Gastrocnemius medialis (tissue), 4 donors: ENCODE measurements at regions not wholly inside any gene's neighbourhood (a gene's known extent, or its start where the extent isn't known, plus 50 kb on each side); places are given as distances from the start of the nearest gene placed in this dataset.

Experiments used
- ATAC-seq, 2 donors: fragments of 150-250 bp; one replicate each; pipeline ENCODE4 v1.9.1; 2016
- DNase-seq, 2 donors: peaks; one replicate each; pipeline ENCODE4 v3.0.0-alpha.2; 2019
- H3K27ac ChIP-seq, 4 donors: fragments of 200-600 bp; sonication (generic); 1 replicate in 1 of 4; 2 replicates in 3 of 4; pipeline ENCODE4 v1.5.1; 2016 to 2018; ENCODE audit warnings: mild to moderate bottlenecking in 2 of 4, moderate library complexity in 1 of 4
- H3K27me3 ChIP-seq, 3 donors: fragments of 200-600 bp; sonication (generic) in 2 of 3; 1 replicate in 1 of 3; 2 replicates in 2 of 3; pipeline versions ENCODE4 v1.5.1 to v1.6.0; 2016 to 2019; ENCODE audit warnings: mild to moderate bottlenecking in 1 of 3, moderate library complexity in 1 of 3
- H3K36me3 ChIP-seq, 2 donors: fragments of 200-600 bp; sonication (generic) in 1 of 2; one replicate each; pipeline ENCODE4 v1.5.1; 2017 to 2018
- H3K4me1 ChIP-seq, 2 donors: fragments of 200-600 bp; sonication (generic) in 1 of 2; one replicate each; pipeline ENCODE4 v1.5.1; 2016 to 2017; ENCODE audit warnings: mild to moderate bottlenecking in 2 of 2
- H3K4me3 ChIP-seq, 4 donors: fragments of 200-600 bp; sonication (generic) in 3 of 4; 1 replicate in 1 of 4; 2 replicates in 3 of 4; pipeline ENCODE4 v1.5.1; 2016 to 2019; ENCODE audit warnings: mild to moderate bottlenecking in 2 of 4
- H3K9me3 ChIP-seq, 3 donors: fragments of 200-600 bp; sonication (generic) in 2 of 3; 1 replicate in 1 of 3; 2 replicates in 2 of 3; pipeline ENCODE4 v1.5.1; 2016 to 2019
- CTCF ChIP-seq, 5 experiments: fragments of 450-650 bp in 3 of 5; fragments of 200-600 bp in 2 of 5; sonication (generic) in 2 of 5; IDR thresholded peaks in 4 of 5; conservative IDR thresholded peaks in 1 of 5; 1 replicate in 4 of 5; 2 replicates in 1 of 5; pipeline ENCODE4 v1.5.1; 2016 to 2019; ENCODE audit warnings: antibody characterized with exemption in 5 of 5, mild to moderate bottlenecking in 3 of 5, moderate library complexity in 3 of 5
- POLR2A ChIP-seq, 2 donors: fragments of 450-650 bp; IDR thresholded peaks; one replicate each; pipeline ENCODE4 v1.6.1; 2017; ENCODE audit warnings: antibody characterized with exemption in 2 of 2, mild to moderate bottlenecking in 2 of 2, moderate library complexity in 2 of 2
- in situ Hi-C, 4 donors: fragments of 200-750 bp; cut with MboI; loops; one replicate each; pipeline versions ENCODE4 v1.15.0 to v1.8.0; 2017; ENCODE audit warnings: low sequenced_read_pairs in 4 of 4
- intact Hi-C: fragments of 100-400 bp; cut with DNase I; formaldehyde crosslinking; loops from one replicate; pipeline ENCODE4 v1.15.1; 2023; ENCODE audit warnings: low total_unique reads

- Histone ChIP-seq H3K27ac (no peak overlapping the region), H3K36me3 (no peaks in the 10 kb centered on the region), H3K4me1 (no peaks in the 10 kb centered on the region), H3K4me3 (no peak overlapping the region), H3K27me3 (no peaks in the 10 kb centered on the region), H3K9me3 (no peaks in the 10 kb centered on the region)
- intact Hi-C loops: no loop called here
- DNase-seq: no peak
- in situ Hi-C loops: no loop called here
- no peak for ATAC-seq
- TF ChIP-seq CTCF (IDR thresholded peaks at IDR 0.05 in 4 of 5, conservative IDR thresholded peaks at IDR 0.05 in 1 of 5) (no peak), POLR2A (IDR thresholded peaks at IDR 0.05) (no peak)
These were observed 107.4 kb upstream of the ANKFN1 start for GRCh38 chr17:56045872-56046271.

- in situ Hi-C loops (no loop called here), intact Hi-C loops (no loop called here)
- ATAC-seq (no peak), DNase-seq (no peak)
- no peaks in the 10 kb centered on the region for H3K27me3 ChIP-seq
- no peaks in the 10 kb centered on the region for H3K9me3 ChIP-seq
- no peak overlapping the region for H3K4me3 ChIP-seq
- H3K36me3 ChIP-seq: no peaks in the 10 kb centered on the region
- TF ChIP-seq CTCF (IDR thresholded peaks at IDR 0.05 in 4 of 5, conservative IDR thresholded peaks at IDR 0.05 in 1 of 5): no peak
- TF ChIP-seq POLR2A (IDR thresholded peaks at IDR 0.05): no peak
- H3K27ac ChIP-seq: no peak overlapping the region
- no peaks in the 10 kb centered on the region for H3K4me1 ChIP-seq
These were observed 105.9 kb upstream of the ANKFN1 start for GRCh38 chr17:56047331-56047730.

GRCh38 chr17:56057869-56058268 lies 95.4 kb upstream of the ANKFN1 start:
- Histone ChIP-seq H3K4me3 (no peak overlapping the region), H3K36me3 (no peaks in the 10 kb centered on the region), H3K27ac (no peak overlapping the region), H3K9me3 (no peaks in the 10 kb centered on the region), H3K27me3 (no peaks in the 10 kb centered on the region), H3K4me1 (no peaks in the 10 kb centered on the region)
- DNase-seq (no peak), ATAC-seq (no peak)
- in situ Hi-C loops: no loop called here
- intact Hi-C loops: no loop called here
- TF ChIP-seq CTCF (IDR thresholded peaks at IDR 0.05 in 4 of 5, conservative IDR thresholded peaks at IDR 0.05 in 1 of 5) (no peak), POLR2A (IDR thresholded peaks at IDR 0.05) (no peak)

GRCh38 chr17:56064506-56064905 lies 88.8 kb upstream of the ANKFN1 start:
- intact Hi-C loops (no loop called here), in situ Hi-C loops (loop anchor here in 1 of 4 donors (10.0 kb wide), 1 partner anchor 60 kb away; no protein-coding TSS in a partner anchor)
- no peaks in the 10 kb centered on the region for H3K36me3 ChIP-seq
- H3K27ac ChIP-seq: no peak overlapping the region
- no peaks in the 10 kb centered on the region for H3K4me1 ChIP-seq
- ATAC-seq: no peak
- H3K4me3 ChIP-seq: no peak overlapping the region
- DNase-seq: no peak
- no peaks in the 10 kb centered on the region for H3K9me3 ChIP-seq
- TF ChIP-seq POLR2A (IDR thresholded peaks at IDR 0.05) (no peak), CTCF (IDR thresholded peaks at IDR 0.05 in 4 of 5, conservative IDR thresholded peaks at IDR 0.05 in 1 of 5) (no peak)
- no peaks in the 10 kb centered on the region for H3K27me3 ChIP-seq

GRCh38 chr17:56074361-56074890 lies 78.8 kb upstream of the ANKFN1 start:
- H3K4me1 ChIP-seq: no peaks in the 10 kb centered on the region
- intact Hi-C loops: no loop called here
- ATAC-seq (no peak), DNase-seq (no peak)
- no peaks in the 10 kb centered on the region for H3K27me3 ChIP-seq
- no peak overlapping the region for H3K27ac ChIP-seq
- no peak overlapping the region for H3K4me3 ChIP-seq
- in situ Hi-C loops: no loop called here
- H3K9me3 ChIP-seq: no peaks in the 10 kb centered on the region
- H3K36me3 ChIP-seq: no peaks in the 10 kb centered on the region
- TF ChIP-seq POLR2A (IDR thresholded peaks at IDR 0.05): no peak
- TF ChIP-seq CTCF (IDR thresholded peaks at IDR 0.05 in 4 of 5, conservative IDR thresholded peaks at IDR 0.05 in 1 of 5): no peak
